Skeletal muscle tissue (tissue), 4 donors: ENCODE measurements at regions not wholly inside any gene's neighbourhood (a gene's known extent, or its start where the extent isn't known, plus 50 kb on each side); places are given as distances from the start of the nearest gene placed in this dataset. TPM values are rescaled to one million over a fixed set of nuclear protein-coding genes. Genes with fewer than 3 reads are reported as not detected.

Experiments
- H3K27ac ChIP-seq: one replicate; pipeline ENCODE4 v1.7.0; 2013; ENCODE audit warnings: mild to moderate bottlenecking, low read depth, low read length, inconsistent platforms
- H3K27me3 ChIP-seq, 3 donors: one replicate each; pipeline ENCODE4 v1.7.0; 2013; ENCODE audit warnings: low read length in 3 of 3; ENCODE audit not compliant: control insufficient read depth in 3 of 3, insufficient read depth in 3 of 3
- H3K36me3 ChIP-seq, 3 donors: one replicate each; pipeline ENCODE4 v1.7.0; 2013; ENCODE audit warnings: low read length in 3 of 3; ENCODE audit not compliant: control insufficient read depth in 3 of 3, insufficient read depth in 3 of 3
- H3K4me1 ChIP-seq, 3 donors: one replicate each; pipeline ENCODE4 v1.7.0; 2013; ENCODE audit warnings: low read length in 3 of 3, mild to moderate bottlenecking in 3 of 3; ENCODE audit not compliant: control insufficient read depth in 3 of 3, insufficient read depth in 3 of 3
- H3K4me3 ChIP-seq, 3 donors: one replicate each; pipeline ENCODE4 v1.7.0; 2013; ENCODE audit warnings: low read length in 3 of 3
- H3K9ac ChIP-seq, 3 donors: one replicate each; pipeline ENCODE4 v1.7.0; 2013; ENCODE audit warnings: low read length in 3 of 3, mild to moderate bottlenecking in 3 of 3, moderate library complexity in 2 of 3, low read depth in 1 of 3
- H3K9me3 ChIP-seq, 3 donors: one replicate each; pipeline ENCODE4 v1.7.0; 2013; ENCODE audit warnings: low read length in 3 of 3; ENCODE audit not compliant: control insufficient read depth in 3 of 3
- small RNA-seq: library from RNA; depleted of rRNA; stranded (forward); fragments of <200 nt; gene quantifications from one replicate; pipeline ENCODE3, GENCODE V24; 2014
- donor health status: Osteomylitis.

GRCh38 chr3:67706934-67707333 is 52.5 kb upstream of the SUCLG2 start:
- Histone ChIP-seq H3K27me3 (no peaks in the 10 kb centered on the region), H3K4me3 (no peak overlapping the region), H3K9ac (no peak overlapping the region), H3K36me3 (no peaks in the 10 kb centered on the region), H3K9me3 (no peaks in the 10 kb centered on the region), H3K27ac (no peak overlapping the region), H3K4me1 (no peaks in the 10 kb centered on the region)

- no peaks in the 10 kb centered on the region for H3K36me3 ChIP-seq
- no peak overlapping the region for H3K27ac ChIP-seq
- H3K9me3 ChIP-seq, result no peaks in the 10 kb centered on the region
- H3K9ac ChIP-seq, result no peak overlapping the region
- no peak overlapping the region for H3K4me3 ChIP-seq
- H3K27me3 ChIP-seq, result no peaks in the 10 kb centered on the region
- no peaks in the 10 kb centered on the region for H3K4me1 ChIP-seq
These were observed 49.9 kb upstream of the SUCLG2 start for GRCh38 chr3:67704322-67704721.

Small RNAs in the stretch of these regions (small RNA-seq; reads per million reads assigned to genes)
- gene AC107626.1, result not detected
